NCI-H82 treated with DMSO at 0.1 percent for 48 hours (cell line): ENCODE measurements at regions not wholly inside any gene's neighbourhood (a gene's known extent, or its start where the extent isn't known, plus 50 kb on each side); places are given as distances from the start of the nearest gene placed in this dataset.

Experiments used
- DNase-seq: peaks from one replicate; lab custom pipeline; 2025; ENCODE audit not compliant: unreplicated experiment; lab: John Stamatoyannopoulos, UW

- DNase-seq: no peak
Observed at GRCh38 chr4:14582677-14583076, 419.6 kb upstream of the CPEB2 start.

- no peak for DNase-seq
Observed at GRCh38 chr4:14583331-14583730, 418.9 kb upstream of the CPEB2 start.

- no peak for DNase-seq
Observed at GRCh38 chr4:14583752-14584151, 418.5 kb upstream of the CPEB2 start.

GRCh38 chr4:14592950-14593349, 409.3 kb upstream of the CPEB2 start:
- no peak for DNase-seq

- no peak for DNase-seq
Observed at GRCh38 chr4:14596028-14596427, 406.3 kb upstream of the CPEB2 start.

- no peak for DNase-seq
Observed at GRCh38 chr4:14596437-14596836, 405.8 kb upstream of the CPEB2 start.

- no peak for DNase-seq
Observed at GRCh38 chr4:14596904-14597303, 405.4 kb upstream of the CPEB2 start.

- DNase-seq: no peak
Observed at GRCh38 chr4:14602206-14602605, 400.1 kb upstream of the CPEB2 start.

- DNase-seq: no peak
Observed at GRCh38 chr4:14607001-14607400, 395.3 kb upstream of the CPEB2 start.

GRCh38 chr4:14607578-14607977, 394.7 kb upstream of the CPEB2 start:
- DNase-seq: no peak

GRCh38 chr4:14608630-14609029, 393.7 kb upstream of the CPEB2 start:
- DNase-seq: no peak

- DNase-seq: no peak
Observed at GRCh38 chr4:14614840-14615239, 387.4 kb upstream of the CPEB2 start.

GRCh38 chr4:14615671-14616070, 386.6 kb upstream of the CPEB2 start:
- no peak for DNase-seq

GRCh38 chr4:14620567-14621141, 381.6 kb upstream of the CPEB2 start:
- DNase-seq: no peak

- no peak for DNase-seq
Observed at GRCh38 chr4:14621731-14622463, 380.4 kb upstream of the CPEB2 start.

GRCh38 chr4:14627038-14627437, 375.2 kb upstream of the CPEB2 start:
- no peak for DNase-seq

GRCh38 chr4:14631806-14632440, 370.4 kb upstream of the CPEB2 start:
- DNase-seq: no peak

- DNase-seq: no peak
Observed at GRCh38 chr4:14636563-14636962, 365.7 kb upstream of the CPEB2 start.

GRCh38 chr4:14640476-14640875, 361.8 kb upstream of the CPEB2 start:
- no peak for DNase-seq

- no peak for DNase-seq
Observed at GRCh38 chr4:14641871-14642270, 360.4 kb upstream of the CPEB2 start.

- no peak for DNase-seq
Observed at GRCh38 chr4:14644580-14645282, 357.6 kb upstream of the CPEB2 start.

GRCh38 chr4:14646831-14647230, 355.4 kb upstream of the CPEB2 start:
- no peak for DNase-seq
